Activated CD8-positive, alpha-beta T cell treated with anti-CD3 and anti-CD28 coated beads for 36 hours (primary cell): ENCODE measurements at regions not wholly inside any gene's neighbourhood (a gene's known extent, or its start where the extent isn't known, plus 50 kb on each side); places are given as distances from the start of the nearest gene placed in this dataset.

Experiments used
- ATAC-seq: fragments of 200-7000 bp; cut with Tn5 transposase; one replicate; pipeline ENCODE4 v1.10.0; 2021; ENCODE audit warnings: mild to moderate bottlenecking, moderate library complexity
- CTCF ChIA-PET: fragments of 350-600 bp; sonication (Branson Sonifier 250); formaldehyde crosslinking; loops from one replicate; lab custom pipeline; 2021; ENCODE audit warnings: antibody characterized with exemption; lab: Charles Lee
- POLR2A ChIA-PET: fragments of 350-600 bp; sonication (Branson Sonifier 250); formaldehyde crosslinking; loops from one replicate; lab custom pipeline; 2021; ENCODE audit warnings: antibody characterized with exemption; lab: Charles Lee
- DNase-seq: peaks from one replicate; pipeline ENCODE4 v3.0.0-alpha.2; 2020
- H3K27ac Mint-ChIP-seq: one replicate; pipeline ENCODE4 v1.8.0; 2021; ENCODE audit warnings: mild to moderate bottlenecking, mixed read lengths
- H3K27me3 Mint-ChIP-seq: one replicate; pipeline ENCODE4 v1.8.0; 2021; ENCODE audit warnings: mixed read lengths
- H3K36me3 Mint-ChIP-seq: one replicate; pipeline ENCODE4 v1.8.0; 2021; ENCODE audit warnings: low read depth, mixed read lengths
- H3K4me1 Mint-ChIP-seq: one replicate; pipeline ENCODE4 v1.8.0; 2021; ENCODE audit warnings: low read depth, mixed read lengths
- H3K4me3 Mint-ChIP-seq: one replicate; pipeline ENCODE4 v1.8.0; 2021; ENCODE audit warnings: mild to moderate bottlenecking, moderate library complexity, mixed read lengths
- H3K9me3 Mint-ChIP-seq: one replicate; pipeline ENCODE4 v1.8.0; 2021; ENCODE audit warnings: mixed read lengths
- CTCF ChIP-seq: fragments of 200-600 bp; IDR thresholded peaks from one replicate; pipeline ENCODE4 v1.8.0; 2022; ENCODE audit warnings: antibody characterized with exemption, mild to moderate bottlenecking
- intact Hi-C: fragments of 100-400 bp; cut with micrococcal nuclease; formaldehyde crosslinking; loops from one replicate; pipeline ENCODE4 v1.10.0; 2022

GRCh38 chr13:82698941-82699340 is 1183.3 kb downstream of the SLITRK1 start:
- intact Hi-C loops = no loop called here
- H3K4me3 Mint-ChIP-seq = no peak overlapping the region
- no peaks in the 10 kb centered on the region for H3K9me3 Mint-ChIP-seq
- no peak for DNase-seq
- ChIA-PET POLR2A (no interaction called here), CTCF (no interaction called here)
- TF ChIP-seq CTCF = no peak
- no peak overlapping the region for H3K27ac Mint-ChIP-seq
- no peaks in the 10 kb centered on the region for H3K4me1 Mint-ChIP-seq
- H3K27me3 Mint-ChIP-seq = no peaks in the 10 kb centered on the region
- no peak for ATAC-seq
- H3K36me3 Mint-ChIP-seq = no peaks in the 10 kb centered on the region

DNA sequence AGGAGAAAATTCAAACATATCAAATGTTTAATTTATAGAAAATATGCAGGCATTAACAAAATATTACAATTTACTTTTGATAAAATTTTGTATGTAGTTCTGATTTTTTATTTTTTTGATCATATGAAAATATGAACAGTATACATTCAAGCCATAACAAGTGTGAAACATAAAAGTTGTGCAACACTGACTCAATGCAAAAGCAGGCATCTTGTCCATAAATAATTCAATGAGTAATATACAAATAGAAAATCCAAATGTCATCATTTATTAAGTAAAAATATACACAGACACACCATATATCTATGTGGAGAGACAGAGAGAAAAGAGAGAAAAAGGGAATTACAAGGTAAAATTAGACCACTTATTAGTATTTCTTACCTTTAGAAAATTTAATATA is 1183.9 kb downstream of the SLITRK1 start:
- ATAC-seq = no peak
- no peak for DNase-seq
- no peaks in the 10 kb centered on the region for H3K4me1 Mint-ChIP-seq
- intact Hi-C loops = no loop called here
- no peaks in the 10 kb centered on the region for H3K36me3 Mint-ChIP-seq
- no peak overlapping the region for H3K27ac Mint-ChIP-seq
- H3K4me3 Mint-ChIP-seq = no peak overlapping the region
- CTCF ChIA-PET = no interaction called here
- no peaks in the 10 kb centered on the region for H3K27me3 Mint-ChIP-seq
- no peak for TF ChIP-seq CTCF
- POLR2A ChIA-PET = no interaction called here
- no peaks in the 10 kb centered on the region for H3K9me3 Mint-ChIP-seq

DNA sequence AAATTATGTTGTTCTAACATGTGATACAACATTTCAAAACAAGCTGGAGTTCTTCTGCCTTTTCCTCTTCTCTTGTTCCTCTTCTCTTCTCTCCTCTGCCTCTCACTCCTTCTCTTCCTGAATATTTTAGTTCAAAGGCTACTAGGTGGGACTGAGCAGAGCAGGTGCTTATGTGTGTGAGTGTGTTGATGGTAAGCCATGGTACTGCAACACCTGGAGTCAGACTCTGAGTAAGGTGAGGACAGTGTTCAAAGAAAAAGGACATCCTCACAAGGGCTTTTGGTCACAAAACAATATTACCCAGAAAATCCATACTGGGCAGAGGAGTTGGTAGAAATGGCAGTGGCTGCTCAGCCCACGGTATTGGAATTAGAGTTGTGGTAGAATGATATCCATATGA is 1188.7 kb downstream of the SLITRK1 start:
- ATAC-seq (no peak), DNase-seq (no peak)
- Mint-ChIP-seq H3K4me1 (peaks cover 9% of the 10 kb centered on the region), H3K9me3 (no peaks in the 10 kb centered on the region), H3K27ac (no peak overlapping the region), H3K4me3 (no peak overlapping the region), H3K36me3 (no peaks in the 10 kb centered on the region), H3K27me3 (no peaks in the 10 kb centered on the region)
- CTCF ChIA-PET = no interaction called here
- POLR2A ChIA-PET = no interaction called here
- no peak for TF ChIP-seq CTCF
- intact Hi-C loops = no loop called here

DNA sequence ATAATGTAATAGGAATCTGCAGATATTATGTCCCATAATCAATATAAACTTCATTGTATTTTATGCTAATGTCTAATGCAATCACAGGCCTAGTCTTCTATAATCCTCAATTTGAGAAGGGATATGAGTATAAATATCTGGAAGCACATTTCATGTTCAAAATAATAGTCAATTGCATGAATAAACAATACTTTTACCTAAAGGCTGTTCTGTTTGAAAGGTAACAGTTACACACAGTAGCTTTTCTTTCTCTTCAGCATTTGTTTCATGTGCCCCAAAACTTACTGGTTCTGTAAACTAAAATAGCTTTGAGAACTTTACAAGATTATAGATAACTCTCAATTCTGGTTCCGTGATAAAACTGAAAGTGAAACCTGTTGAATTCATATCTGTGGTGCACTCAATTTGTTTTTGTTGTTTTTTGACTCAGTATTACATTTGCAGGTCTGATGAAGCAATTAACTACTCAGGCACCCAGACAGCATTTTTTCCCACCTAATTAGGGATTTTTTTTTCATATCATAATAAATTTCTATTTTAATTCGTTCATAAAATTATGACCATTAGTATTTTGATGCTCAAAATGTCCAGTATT is 1193.8 kb downstream of the SLITRK1 start:
- TF ChIP-seq CTCF = no peak
- H3K27me3 Mint-ChIP-seq = no peaks in the 10 kb centered on the region
- DNase-seq = no peak
- ChIA-PET CTCF (no interaction called here), POLR2A (no interaction called here)
- intact Hi-C loops = no loop called here
- no peaks in the 10 kb centered on the region for H3K36me3 Mint-ChIP-seq
- peak overlapping the region; percentile 55 for H3K4me3 Mint-ChIP-seq
- ATAC-seq = no peak
- H3K4me1 Mint-ChIP-seq = peaks cover 21% of the 10 kb centered on the region
- no peak overlapping the region for H3K27ac Mint-ChIP-seq
- no peaks in the 10 kb centered on the region for H3K9me3 Mint-ChIP-seq

DNA sequence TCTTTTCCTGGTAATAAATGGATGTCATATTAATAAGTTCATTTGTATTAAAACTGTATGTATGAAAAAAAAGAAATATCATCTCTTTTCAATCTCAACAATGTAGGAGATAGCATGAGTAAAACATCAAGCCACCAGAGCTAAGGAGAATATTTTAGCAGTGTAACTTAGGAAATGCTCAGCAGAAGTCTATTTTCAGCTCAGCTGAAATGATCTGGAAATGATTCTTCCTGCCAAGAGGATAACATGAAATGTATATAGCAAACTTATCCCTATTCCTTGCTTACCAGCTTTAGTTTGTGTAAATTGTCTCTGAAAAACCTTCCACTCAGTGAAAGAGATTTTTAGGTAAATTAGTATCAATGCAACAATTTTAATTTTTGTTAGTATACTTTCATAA is 1194.4 kb downstream of the SLITRK1 start:
- Mint-ChIP-seq H3K27ac (no peak overlapping the region), H3K27me3 (no peaks in the 10 kb centered on the region), H3K4me1 (peaks cover 21% of the 10 kb centered on the region), H3K9me3 (no peaks in the 10 kb centered on the region), H3K36me3 (no peaks in the 10 kb centered on the region), H3K4me3 (no peak overlapping the region)
- DNase-seq = no peak
- TF ChIP-seq CTCF = no peak
- ATAC-seq = no peak
- intact Hi-C loops = no loop called here
- CTCF ChIA-PET = no interaction called here
- POLR2A ChIA-PET = no interaction called here
